ENCODE measurements at regions not wholly inside any gene's neighbourhood (a gene's known extent, or its start where the extent isn't known, plus 50 kb on each side); places are given as distances from the start of the nearest gene placed in this dataset.

DNA sequence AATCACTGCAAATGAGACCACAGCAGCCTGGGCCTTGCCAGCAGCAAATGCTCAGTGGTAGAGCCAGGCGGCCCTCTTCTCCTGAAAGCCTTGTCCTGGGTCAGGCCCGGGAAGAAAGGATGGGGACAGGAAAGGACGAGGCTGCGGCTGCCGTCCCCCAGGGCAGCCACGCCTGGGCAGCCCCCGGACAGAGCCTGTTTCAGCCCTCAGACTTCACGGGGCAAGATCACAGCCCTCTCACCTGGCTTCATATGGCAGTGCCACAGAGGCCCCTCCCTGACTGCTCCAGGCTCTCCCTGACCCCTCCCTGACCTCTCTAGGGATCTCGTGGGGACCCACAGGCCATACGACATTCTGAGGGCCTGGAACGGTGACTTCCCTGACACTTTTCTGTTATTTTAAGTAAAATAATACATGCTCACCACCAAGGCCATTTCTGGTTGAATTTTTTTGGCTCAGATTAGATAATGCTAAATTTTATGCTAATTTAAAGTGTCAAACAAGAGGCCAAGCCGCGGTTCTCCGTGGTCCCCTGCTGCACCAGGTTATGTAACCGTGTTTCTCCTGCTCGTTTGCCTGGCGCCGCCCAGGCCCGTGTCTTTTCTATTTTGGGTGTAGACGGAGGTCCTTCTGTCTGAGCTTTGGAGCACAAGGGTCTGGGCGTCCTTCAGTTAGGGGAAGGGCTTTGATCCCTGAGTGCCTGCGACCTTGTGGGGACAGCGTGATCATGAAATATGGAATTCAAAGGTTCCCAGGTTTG is 59.9 kb upstream of the BHLHE23 start:
- TF ChIP-seq, protein P1, sequence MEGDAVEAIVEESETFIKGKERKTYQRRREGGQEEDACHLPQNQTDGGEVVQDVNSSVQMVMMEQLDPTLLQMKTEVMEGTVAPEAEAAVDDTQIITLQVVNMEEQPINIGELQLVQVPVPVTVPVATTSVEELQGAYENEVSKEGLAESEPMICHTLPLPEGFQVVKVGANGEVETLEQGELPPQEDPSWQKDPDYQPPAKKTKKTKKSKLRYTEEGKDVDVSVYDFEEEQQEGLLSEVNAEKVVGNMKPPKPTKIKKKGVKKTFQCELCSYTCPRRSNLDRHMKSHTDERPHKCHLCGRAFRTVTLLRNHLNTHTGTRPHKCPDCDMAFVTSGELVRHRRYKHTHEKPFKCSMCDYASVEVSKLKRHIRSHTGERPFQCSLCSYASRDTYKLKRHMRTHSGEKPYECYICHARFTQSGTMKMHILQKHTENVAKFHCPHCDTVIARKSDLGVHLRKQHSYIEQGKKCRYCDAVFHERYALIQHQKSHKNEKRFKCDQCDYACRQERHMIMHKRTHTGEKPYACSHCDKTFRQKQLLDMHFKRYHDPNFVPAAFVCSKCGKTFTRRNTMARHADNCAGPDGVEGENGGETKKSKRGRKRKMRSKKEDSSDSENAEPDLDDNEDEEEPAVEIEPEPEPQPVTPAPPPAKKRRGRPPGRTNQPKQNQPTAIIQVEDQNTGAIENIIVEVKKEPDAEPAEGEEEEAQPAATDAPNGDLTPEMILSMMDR (IDR thresholded peaks at IDR 0.05) = no peak
- TF ChIP-seq ZFX (IDR thresholded peaks at IDR 0.05; ENCODE audit: borderline replicate concordance) = no peak

Measured in 22Rv1 (cell line).